ENCODE measurements at regions not wholly inside any gene's neighbourhood (a gene's known extent, or its start where the extent isn't known, plus 50 kb on each side); places are given as distances from the start of the nearest gene placed in this dataset.
"Not testable (repeated sequence)": the region's sequence is repeated elsewhere in the genome, so short reads cannot be mapped to it uniquely, and the experiment has no call there.

GRCh38 chr6:78243519-78243918 is 590.7 kb downstream of the MEI4 start:
- DNase-seq, result no peak

- no peak for DNase-seq
These were observed 599.1 kb downstream of the MEI4 start for GRCh38 chr6:78251931-78252330.

GRCh38 chr6:78253618-78254017 is 600.8 kb downstream of the MEI4 start:
- no peak for DNase-seq

GRCh38 chr6:78259935-78260334 is 607.1 kb downstream of the MEI4 start:
- no peak for DNase-seq

GRCh38 chr6:78260427-78260826 is 606.9 kb upstream of the IRAK1BP1 start:
- DNase-seq, result not testable (repeated sequence)

- DNase-seq, result no peak
These were observed 598.5 kb upstream of the IRAK1BP1 start for GRCh38 chr6:78268591-78269452.

GRCh38 chr6:78300885-78301284 is 566.5 kb upstream of the IRAK1BP1 start:
- DNase-seq, result no peak

GRCh38 chr6:78302411-78302810 is 564.9 kb upstream of the IRAK1BP1 start:
- DNase-seq, result no peak

GRCh38 chr6:78308025-78308424 is 559.3 kb upstream of the IRAK1BP1 start:
- DNase-seq, result no peak

- DNase-seq, result no peak
These were observed 545.1 kb upstream of the IRAK1BP1 start for GRCh38 chr6:78322068-78322845.

- no peak for DNase-seq
These were observed 543.1 kb upstream of the IRAK1BP1 start for GRCh38 chr6:78324213-78324612.

- no peak for DNase-seq
These were observed 526.6 kb upstream of the IRAK1BP1 start for GRCh38 chr6:78340755-78341154.

GRCh38 chr6:78345882-78346281 is 521.5 kb upstream of the IRAK1BP1 start:
- no peak for DNase-seq

- DNase-seq, result no peak
These were observed 520.0 kb upstream of the IRAK1BP1 start for GRCh38 chr6:78347191-78347916.

GRCh38 chr6:78353040-78353439 is 514.3 kb upstream of the IRAK1BP1 start:
- DNase-seq, result no peak

- DNase-seq, result no peak
These were observed 503.7 kb upstream of the IRAK1BP1 start for GRCh38 chr6:78363688-78364087.

GRCh38 chr6:78365473-78365872 is 501.9 kb upstream of the IRAK1BP1 start:
- no peak for DNase-seq

GRCh38 chr6:78377056-78377455 is 490.3 kb upstream of the IRAK1BP1 start:
- no peak for DNase-seq

- DNase-seq, result no peak
These were observed 487.4 kb upstream of the IRAK1BP1 start for GRCh38 chr6:78379982-78380381.

- DNase-seq, result no peak
These were observed 486.8 kb upstream of the IRAK1BP1 start for GRCh38 chr6:78380541-78380940.

GRCh38 chr6:78383968-78384367 is 483.4 kb upstream of the IRAK1BP1 start:
- no peak for DNase-seq

- DNase-seq, result not testable (repeated sequence)
These were observed 480.5 kb upstream of the IRAK1BP1 start for GRCh38 chr6:78386854-78387253.

- no peak for DNase-seq
These were observed 477.3 kb upstream of the IRAK1BP1 start for GRCh38 chr6:78390066-78390465.
